ENCODE measurements at regions not wholly inside any gene's neighbourhood (a gene's known extent, or its start where the extent isn't known, plus 50 kb on each side); places are given as distances from the start of the nearest gene placed in this dataset.

DNA sequence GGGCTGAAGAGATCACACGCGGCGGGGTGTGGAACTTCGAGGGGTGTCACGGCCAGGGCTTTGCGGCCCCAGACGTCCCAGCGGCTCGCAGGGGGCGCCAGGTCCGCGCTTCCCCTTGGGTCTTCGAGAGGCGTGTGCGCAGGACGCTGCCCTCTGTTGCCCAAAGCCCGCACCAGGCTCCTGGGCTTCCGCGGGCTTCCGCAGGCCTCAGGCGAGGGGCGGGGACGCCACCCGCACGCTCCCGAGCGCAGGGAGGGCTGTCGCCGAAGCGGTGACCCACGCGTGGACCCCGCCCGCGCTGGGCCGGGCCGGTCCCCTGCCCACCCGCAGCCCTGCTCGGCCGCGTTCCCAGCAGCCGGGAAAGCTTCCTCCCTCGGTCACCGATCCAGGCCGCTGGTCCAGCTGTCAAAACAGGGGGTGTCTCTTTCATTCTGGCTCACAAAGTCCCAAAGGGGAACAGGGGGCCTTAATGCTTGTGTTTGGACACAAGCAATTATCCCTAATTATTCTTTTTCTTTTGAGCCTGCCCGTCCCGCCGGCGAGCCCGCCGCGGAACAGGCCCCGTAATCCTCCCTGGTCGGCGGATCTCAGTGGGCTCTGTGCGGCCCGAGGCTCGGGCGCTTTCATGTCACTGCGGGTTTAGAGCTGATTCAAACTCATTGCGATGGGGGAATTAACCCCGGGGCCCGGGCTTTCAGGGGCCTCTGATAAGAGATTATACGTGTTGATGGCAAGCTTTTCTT is 60.6 kb downstream of the TMEM174 start:
- CTCF ChIA-PET: no interaction called here
- POLR2A ChIA-PET: no interaction called here

DNA sequence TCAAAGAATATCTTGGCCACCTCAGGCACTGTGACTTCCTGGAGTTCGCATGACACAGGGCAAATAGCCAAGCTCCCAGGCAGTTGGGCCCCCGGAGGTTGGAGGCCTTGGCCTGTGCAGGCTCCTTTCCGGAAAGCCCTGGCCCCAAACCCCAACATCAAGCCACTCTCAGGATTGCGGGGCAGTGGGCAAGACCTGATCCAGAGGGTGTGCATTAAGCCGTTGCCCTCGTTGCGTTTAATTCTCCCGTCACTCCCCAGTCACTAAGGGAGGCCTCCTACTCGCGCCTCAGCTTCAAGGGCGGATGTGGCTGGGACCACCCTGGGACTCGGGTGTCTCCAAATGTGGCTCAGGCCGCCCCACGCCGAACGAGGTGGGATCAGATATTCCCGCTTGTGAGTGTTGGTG is 60.1 kb downstream of the TMEM174 start:
- POLR2A ChIA-PET: no interaction called here
- CTCF ChIA-PET: no interaction called here

DNA sequence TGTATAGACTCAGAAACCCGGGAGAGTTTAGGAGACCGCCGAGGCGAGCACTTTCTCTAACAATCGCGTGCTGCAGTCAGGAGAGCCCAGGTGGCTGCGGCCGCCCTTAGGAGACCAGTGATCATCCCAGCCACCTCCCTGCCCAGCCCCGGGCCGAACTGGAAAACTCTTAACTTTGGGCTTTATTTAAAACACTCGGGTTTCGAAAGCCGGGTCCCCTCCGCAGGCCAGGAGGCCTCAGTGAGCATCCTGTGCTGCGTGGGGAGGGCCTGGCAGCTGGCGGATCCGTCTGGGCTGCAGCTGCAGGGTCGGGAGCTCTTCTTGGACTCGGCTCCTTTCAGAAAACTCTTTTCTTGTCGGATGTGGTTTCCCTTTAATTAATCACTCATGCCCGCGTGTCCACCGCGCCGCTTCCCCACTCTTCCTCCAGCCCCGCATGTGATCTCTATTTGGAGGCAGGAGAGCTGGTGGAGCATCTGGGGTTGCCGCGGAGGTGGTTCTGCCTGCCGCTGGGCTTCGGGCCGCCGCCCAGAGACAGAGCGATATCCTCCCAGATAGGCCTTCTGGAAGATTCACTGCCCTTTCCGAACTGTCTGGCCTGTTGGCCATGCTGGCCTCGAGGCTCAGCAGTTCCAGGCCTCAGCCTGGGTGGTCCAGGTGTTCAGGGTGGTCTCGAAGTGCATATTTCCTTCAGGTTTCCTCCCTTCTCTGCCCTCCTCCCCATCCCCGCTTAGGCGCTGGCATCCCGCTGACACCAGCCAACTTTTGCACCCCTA is 59.5 kb downstream of the TMEM174 start:
- ChIA-PET CTCF (interaction anchor here (0.8 kb wide), 1 partner anchor 37 kb away, joined by 3 read pairs; no protein-coding TSS in a partner anchor), POLR2A (no interaction called here)

DNA sequence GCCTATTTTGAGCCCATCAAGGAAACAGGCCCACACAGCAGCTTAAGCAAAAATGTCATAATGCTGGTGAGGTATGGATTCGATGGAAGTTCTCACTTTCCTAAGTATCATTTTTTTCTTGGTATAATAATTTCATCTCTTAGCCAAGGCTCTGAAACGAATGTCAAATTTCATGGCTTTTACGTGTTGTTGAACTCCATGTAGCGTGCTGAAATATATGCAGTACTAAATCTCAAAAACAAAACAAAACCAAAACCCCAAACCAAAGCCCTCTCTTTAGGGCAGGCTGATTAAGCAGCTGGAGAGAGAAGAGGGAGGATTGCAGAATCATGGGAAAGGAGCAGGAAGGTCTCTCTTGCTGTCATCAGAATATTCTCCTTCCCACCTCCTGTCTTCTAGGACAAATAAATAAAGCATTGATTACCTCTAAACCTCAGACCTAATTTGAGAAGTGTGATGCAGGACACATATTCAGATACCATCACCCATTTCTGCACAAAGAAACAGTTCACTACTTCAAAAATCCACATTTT is 58.3 kb downstream of the TMEM174 start:
- ChIA-PET CTCF (no interaction called here), POLR2A (no interaction called here)

DNA sequence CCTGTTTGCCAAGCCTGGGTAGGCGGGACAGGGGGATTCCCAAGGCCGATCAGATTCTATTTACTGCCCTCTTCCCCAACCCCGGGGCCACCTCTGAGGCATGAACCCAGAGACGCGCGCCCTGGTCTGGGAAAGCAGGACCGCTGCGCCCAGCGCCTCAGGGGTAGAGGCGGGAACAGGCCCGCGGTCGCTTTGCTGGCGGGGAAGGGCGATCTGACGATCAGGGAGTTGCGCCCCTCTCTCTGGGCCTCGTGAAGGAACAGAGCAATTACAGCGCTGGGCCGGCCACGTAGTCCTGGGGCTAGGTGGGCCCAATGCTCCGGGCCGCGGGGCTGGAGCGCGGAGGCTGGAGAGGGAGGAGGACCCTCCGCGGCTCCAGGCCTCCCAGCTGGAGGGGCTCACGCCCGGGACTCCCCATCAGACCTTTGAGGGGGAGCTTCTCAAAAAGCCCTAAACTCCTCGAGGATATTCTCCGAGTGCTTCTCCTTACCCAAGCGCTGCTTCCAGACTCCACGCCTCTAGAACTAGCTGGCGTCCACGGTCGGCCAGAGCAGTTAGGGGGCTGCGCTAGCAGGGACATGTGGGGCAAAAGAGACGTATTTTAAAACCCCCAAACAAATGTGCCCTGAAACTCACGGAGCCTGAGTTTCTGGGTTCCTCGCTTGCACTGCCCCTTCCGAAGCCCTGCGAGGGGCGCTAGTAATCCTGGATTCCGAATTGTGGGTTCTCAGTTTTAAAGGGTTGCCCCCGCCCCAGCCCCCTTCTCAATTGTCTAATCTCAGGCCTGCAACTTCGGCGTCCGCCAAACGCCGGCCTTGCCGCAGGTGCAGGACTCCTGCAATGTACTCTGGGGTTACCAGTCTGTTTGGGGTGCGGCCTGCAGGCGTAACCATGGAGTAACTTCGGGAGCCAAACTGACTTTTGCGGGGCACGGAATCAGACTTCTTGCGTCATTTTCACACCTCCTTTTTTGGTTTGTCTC is 57.6 kb downstream of the TMEM174 start:
- POLR2A ChIA-PET: no interaction called here

DNA sequence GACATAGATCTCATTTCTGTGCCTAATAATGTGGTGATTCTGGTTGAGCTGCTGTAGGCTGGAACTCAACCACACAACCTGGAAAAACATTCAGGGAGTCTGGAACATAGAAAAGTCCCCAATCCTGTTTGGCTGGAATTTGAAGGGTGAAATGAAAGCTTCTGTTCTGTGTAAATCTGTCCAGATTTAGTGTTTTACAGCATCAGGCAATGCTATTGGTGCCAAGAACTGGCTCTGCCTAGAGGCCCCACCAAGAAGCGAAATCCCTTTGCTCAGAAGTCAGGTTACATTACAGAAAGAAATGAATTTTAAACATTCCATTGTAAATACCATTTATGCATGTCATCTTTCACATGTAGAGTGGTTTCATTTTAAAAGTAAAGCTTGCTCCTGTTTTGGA is 56.3 kb downstream of the TMEM174 start:
- POLR2A ChIA-PET: no interaction called here
- CTCF ChIA-PET: interaction anchor here (1.5 kb wide), 1 partner anchor 13 kb away, joined by 6 read pairs; no protein-coding TSS in a partner anchor

More for the DNA sequence above, 57.6 kb downstream of the TMEM174 start:
- CTCF ChIA-PET: interaction anchor here (1.5 kb wide), 1 partner anchor 15 kb away, joined by 6 read pairs; no protein-coding TSS in a partner anchor

DNA sequence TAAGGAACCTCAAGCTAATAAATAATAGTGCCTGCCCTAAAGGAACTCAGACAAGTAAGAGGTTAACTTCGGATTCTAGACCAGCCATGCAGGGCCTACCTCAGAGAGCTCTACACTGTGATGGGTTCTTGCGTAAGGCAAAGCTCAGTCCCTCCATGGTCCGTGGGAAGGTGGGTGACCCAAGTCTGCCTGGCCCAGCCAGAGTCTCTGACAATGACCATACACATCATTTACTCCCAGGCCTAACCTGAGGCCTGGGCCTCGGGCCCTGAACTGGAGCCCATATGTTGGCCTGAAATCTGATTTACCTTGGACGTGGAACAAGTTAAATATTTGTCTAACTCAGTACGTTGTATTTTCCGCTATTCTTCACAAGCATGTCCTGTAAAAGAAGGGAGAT is 55.1 kb downstream of the TMEM174 start:
- ChIA-PET CTCF (no interaction called here), POLR2A (no interaction called here)
